ENCODE measurements at regions not wholly inside any gene's neighbourhood (a gene's known extent, or its start where the extent isn't known, plus 50 kb on each side); places are given as distances from the start of the nearest gene placed in this dataset.

- no peak overlapping the region for H3K4me3 ChIP-seq (ENCODE audit: low read depth, low read length)
- TF ChIP-seq CTCF (IDR thresholded peaks at IDR 0.05; ENCODE audit: insufficient read depth, low read length) = no peak
- no peak for DNase-seq (ENCODE audit: low read depth)
Observed at GRCh38 chr10:3933733-3934132, 148.7 kb upstream of the KLF6 start.

GRCh38 chr10:3932597-3933375, 147.8 kb upstream of the KLF6 start:
- DNase-seq (ENCODE audit: low read depth) = no peak
- TF ChIP-seq CTCF (IDR thresholded peaks at IDR 0.05; ENCODE audit: insufficient read depth, low read length) = no peak
- no peak overlapping the region for H3K4me3 ChIP-seq (ENCODE audit: low read depth, low read length)

GRCh38 chr10:3931901-3932300, 146.9 kb upstream of the KLF6 start:
- no peak for DNase-seq (ENCODE audit: low read depth)
- no peak overlapping the region for H3K4me3 ChIP-seq (ENCODE audit: low read depth, low read length)
- TF ChIP-seq CTCF (IDR thresholded peaks at IDR 0.05; ENCODE audit: insufficient read depth, low read length) = no peak

- H3K4me3 ChIP-seq (ENCODE audit: low read depth, low read length) = no peak overlapping the region
- no peak for TF ChIP-seq CTCF (IDR thresholded peaks at IDR 0.05; ENCODE audit: insufficient read depth, low read length)
- DNase-seq (ENCODE audit: low read depth) = no peak
Observed at GRCh38 chr10:3931224-3931623, 146.2 kb upstream of the KLF6 start.

- no peak overlapping the region for H3K4me3 ChIP-seq (ENCODE audit: low read depth, low read length)
- no peak for TF ChIP-seq CTCF (IDR thresholded peaks at IDR 0.05; ENCODE audit: insufficient read depth, low read length)
- no peak for DNase-seq (ENCODE audit: low read depth)
Observed at GRCh38 chr10:3928569-3928968, 143.6 kb upstream of the KLF6 start.

GRCh38 chr10:3928078-3928477, 143.1 kb upstream of the KLF6 start:
- no peak for TF ChIP-seq CTCF (IDR thresholded peaks at IDR 0.05; ENCODE audit: insufficient read depth, low read length)
- no peak for DNase-seq (ENCODE audit: low read depth)
- no peak overlapping the region for H3K4me3 ChIP-seq (ENCODE audit: low read depth, low read length)

Measured in fibroblast of the aortic adventitia (primary cell).